Naive thymus-derived CD4-positive, alpha-beta T cell (primary cell): ENCODE measurements at regions not wholly inside any gene's neighbourhood (a gene's known extent, or its start where the extent isn't known, plus 50 kb on each side); places are given as distances from the start of the nearest gene placed in this dataset.
"Not testable (repeated sequence)": the region's sequence is repeated elsewhere in the genome, so short reads cannot be mapped to it uniquely, and the experiment has no call there.

Experiments
- ATAC-seq: fragments of 150-1000 bp; cut with Tn5 transposase; 2 replicates; pipeline ENCODE4 v1.10.0; 2021; ENCODE audit warnings: mild to moderate bottlenecking, moderate library complexity
- CTCF ChIA-PET: fragments of 350-600 bp; sonication (Branson Sonifier 250); formaldehyde crosslinking; loops from one replicate; lab custom pipeline; 2021; ENCODE audit warnings: antibody characterized with exemption; lab: Charles Lee
- POLR2A ChIA-PET: fragments of 350-600 bp; sonication (Branson Sonifier 250); formaldehyde crosslinking; loops from one replicate; lab custom pipeline; 2021; ENCODE audit warnings: antibody characterized with exemption, inconsistent platforms; lab: Charles Lee
- DNase-seq, 9 donors: peaks; one replicate each; pipeline versions ENCODE4 v3.0.0 to v3.0.0-alpha.2; 2020 to 2022; ENCODE audit warnings: mixed read lengths in 1 of 9
- H3K27ac ChIP-seq: one replicate; pipeline ENCODE4 v1.7.0; 2013; ENCODE audit warnings: mild to moderate bottlenecking, low read depth, low read length, moderate library complexity
- H3K27me3 ChIP-seq, 2 donors: one replicate each; pipeline ENCODE4 v1.7.0; 2013; ENCODE audit warnings: low read length in 2 of 2, mild to moderate bottlenecking in 2 of 2, moderate library complexity in 2 of 2; ENCODE audit not compliant: control insufficient read depth in 2 of 2, insufficient read depth in 2 of 2
- H3K36me3 ChIP-seq, 3 experiments: 1 replicate in 2 of 3; 2 replicates in 1 of 3; pipeline ENCODE4 v1.7.0; 2013; ENCODE audit warnings: low read length in 3 of 3, mild to moderate bottlenecking in 3 of 3, moderate library complexity in 1 of 3; ENCODE audit not compliant: insufficient read depth in 3 of 3, control insufficient read depth in 2 of 3
- H3K4me1 ChIP-seq, 2 donors: one replicate each; pipeline ENCODE4 v1.7.0; 2013; ENCODE audit warnings: low read length in 2 of 2, mild to moderate bottlenecking in 2 of 2, moderate library complexity in 1 of 2; ENCODE audit not compliant: control insufficient read depth in 2 of 2, insufficient read depth in 2 of 2
- H3K4me3 ChIP-seq: 2 replicates; pipeline ENCODE4 v1.7.0; 2013; ENCODE audit warnings: mild to moderate bottlenecking, low read length
- H3K9me3 ChIP-seq, 3 experiments: 1 replicate in 2 of 3; 2 replicates in 1 of 3; pipeline ENCODE4 v1.7.0; 2013; ENCODE audit warnings: low read length in 3 of 3; ENCODE audit not compliant: control insufficient read depth in 2 of 3
- H3K27ac Mint-ChIP-seq, 9 donors: one replicate each; pipeline ENCODE4 v1.8.0; 2020 to 2022; ENCODE audit warnings: mixed read lengths in 9 of 9, mild to moderate bottlenecking in 8 of 9, moderate library complexity in 5 of 9, inconsistent platforms in 2 of 9
- H3K27me3 Mint-ChIP-seq, 5 donors: one replicate each; pipeline ENCODE4 v1.8.0; 2021 to 2022; ENCODE audit warnings: mixed read lengths in 5 of 5, mild to moderate bottlenecking in 1 of 5
- H3K36me3 Mint-ChIP-seq, 5 donors: one replicate each; pipeline ENCODE4 v1.8.0; 2020 to 2022; ENCODE audit warnings: mixed read lengths in 5 of 5, mild to moderate bottlenecking in 3 of 5, inconsistent platforms in 1 of 5
- H3K4me1 Mint-ChIP-seq, 7 donors: one replicate each; pipeline ENCODE4 v1.8.0; 2020 to 2022; ENCODE audit warnings: mixed read lengths in 7 of 7, mild to moderate bottlenecking in 3 of 7, inconsistent platforms in 1 of 7
- H3K4me3 Mint-ChIP-seq, 10 donors: one replicate each; pipeline ENCODE4 v1.8.0; 2020 to 2022; ENCODE audit warnings: mild to moderate bottlenecking in 10 of 10, mixed read lengths in 10 of 10, moderate library complexity in 6 of 10, inconsistent platforms in 2 of 10
- H3K9me3 Mint-ChIP-seq, 11 donors: one replicate each; pipeline ENCODE4 v1.8.0; 2020 to 2022; ENCODE audit warnings: mixed read lengths in 11 of 11, mild to moderate bottlenecking in 4 of 11, inconsistent platforms in 1 of 11, moderate library complexity in 1 of 11
- intact Hi-C, 2 donors: fragments of 100-400 bp; cut with micrococcal nuclease; formaldehyde crosslinking; loops; one replicate each; pipeline ENCODE4 v1.15.1; 2023

DNA sequence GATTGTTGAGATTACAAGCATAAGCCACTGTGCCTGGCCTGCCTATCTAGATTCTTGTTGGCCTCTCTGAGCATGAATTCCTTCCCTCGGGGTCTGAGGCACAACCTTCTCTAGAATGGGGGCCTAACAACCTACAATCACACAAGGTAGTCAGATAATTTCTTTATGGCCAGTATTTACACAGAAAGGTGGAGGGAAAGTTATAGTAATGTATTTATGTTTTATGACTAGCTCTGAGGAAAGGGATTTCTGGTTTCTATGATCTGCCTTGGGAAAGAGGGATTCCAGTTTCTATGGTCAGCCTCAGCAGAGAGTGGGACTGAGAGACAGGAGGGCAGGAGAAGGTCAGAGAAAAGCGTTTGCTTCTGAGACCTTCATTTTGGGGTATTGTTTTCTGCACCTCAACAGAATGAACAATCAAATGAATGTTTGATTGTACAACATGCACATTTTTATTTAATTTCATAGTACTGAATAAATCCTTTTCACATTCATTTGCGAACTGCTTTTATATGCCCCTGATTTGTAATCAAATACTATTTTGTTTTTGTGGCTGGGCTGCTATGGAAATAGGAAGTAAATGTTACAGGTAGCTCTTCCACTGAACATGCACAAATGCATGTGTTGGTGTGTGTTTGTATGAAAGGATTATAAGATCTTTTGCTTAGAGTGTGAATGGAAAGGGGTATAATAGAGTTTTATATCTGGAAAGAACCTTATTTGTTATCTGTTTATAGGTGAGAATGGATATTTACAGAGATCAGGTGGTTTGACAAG is 499.7 kb upstream of the RGS6 start:
- H3K4me1 ChIP-seq: no peaks in the 10 kb centered on the region
- H3K27me3 ChIP-seq: no peaks in the 10 kb centered on the region
- DNase-seq (peak in 1 of 9 donors; percentile 15), ATAC-seq (no peak)
- Mint-ChIP-seq H3K36me3 (peaks cover 1 to 29% (median 22%) of the 10 kb centered on the region in 5 donors), H3K27me3 (no peaks in the 10 kb centered on the region), H3K4me1 (peaks cover 15 to 24% (median 22%) of the 10 kb centered on the region in 7 donors), H3K27ac (peak overlapping the region in 2 of 9 donors; percentile 3 to 21), H3K4me3 (no peak overlapping the region), H3K9me3 (peaks cover 0 to 5% (median 2%) of the 10 kb centered on the region in 11 donors)
- ChIA-PET CTCF (no interaction called here), POLR2A (no interaction called here)
- intact Hi-C loops: no loop called here
- H3K27ac ChIP-seq: no peak overlapping the region
- H3K9me3 ChIP-seq: no peaks in the 10 kb centered on the region
- no peak overlapping the region for H3K4me3 ChIP-seq
- no peaks in the 10 kb centered on the region for H3K36me3 ChIP-seq

DNA sequence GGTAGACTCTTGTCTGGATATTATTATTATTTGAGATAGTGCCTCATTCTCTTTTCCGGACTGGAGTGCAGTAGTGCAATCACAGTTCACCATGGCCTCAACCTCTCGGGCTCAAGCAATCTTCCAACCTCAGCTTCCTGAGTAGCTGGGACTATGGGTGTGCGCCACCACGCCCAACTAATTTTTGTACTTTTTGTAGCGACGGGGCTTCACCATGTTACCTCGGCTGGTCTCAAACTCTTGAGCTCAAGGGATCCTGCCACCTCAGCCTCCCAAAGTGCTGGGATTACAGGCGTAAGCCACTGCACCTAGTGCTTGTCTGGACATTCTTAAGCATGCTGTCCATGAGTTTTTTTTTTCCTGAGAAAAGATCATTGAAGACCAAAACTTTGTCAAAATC is 498.9 kb upstream of the RGS6 start:
- H3K9me3 ChIP-seq: no peaks in the 10 kb centered on the region
- H3K27me3 Mint-ChIP-seq: no peaks in the 10 kb centered on the region
- intact Hi-C loops: no loop called here
- H3K4me3 Mint-ChIP-seq: no peak overlapping the region
- H3K36me3 Mint-ChIP-seq: peaks cover 0 to 30% (median 18%) of the 10 kb centered on the region in 5 donors
- POLR2A ChIA-PET: no interaction called here
- no peak overlapping the region for H3K27ac Mint-ChIP-seq
- no peak overlapping the region for H3K27ac ChIP-seq
- H3K9me3 Mint-ChIP-seq: peaks cover 0 to 2% (median 0%) of the 10 kb centered on the region in 11 donors
- H3K4me3 ChIP-seq: no peak overlapping the region
- H3K4me1 ChIP-seq: no peaks in the 10 kb centered on the region
- DNase-seq (no peak), ATAC-seq (no peak)
- H3K36me3 ChIP-seq: no peaks in the 10 kb centered on the region
- CTCF ChIA-PET: no interaction called here
- H3K4me1 Mint-ChIP-seq: peaks cover 19 to 28% (median 23%) of the 10 kb centered on the region in 7 donors
- H3K27me3 ChIP-seq: no peaks in the 10 kb centered on the region

DNA sequence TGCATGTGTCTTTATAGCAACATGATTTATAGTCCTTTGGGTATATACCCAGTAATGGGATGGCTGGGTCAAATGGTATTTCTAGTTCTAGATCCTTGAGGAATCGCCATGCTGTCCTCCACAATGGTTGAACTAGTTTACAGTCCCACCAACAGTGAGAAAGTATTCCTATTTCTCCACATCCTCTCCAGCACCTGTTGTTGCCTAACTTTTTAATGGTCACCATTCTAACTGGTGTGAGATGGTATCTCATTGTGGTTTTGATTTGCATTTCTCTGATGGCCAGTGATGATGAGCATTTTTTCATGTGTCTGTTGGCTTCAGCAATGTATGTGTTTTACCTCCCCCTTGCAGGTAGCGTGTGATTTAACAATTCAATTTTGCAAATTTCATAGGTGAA is 496.6 kb upstream of the RGS6 start:
- Mint-ChIP-seq H3K36me3 (peaks cover 4 to 41% (median 31%) of the 10 kb centered on the region in 5 donors), H3K4me1 (peaks cover 15 to 26% (median 18%) of the 10 kb centered on the region in 7 donors)
- intact Hi-C loops, H3K4me3 ChIP-seq, H3K9me3 ChIP-seq, H3K27me3 Mint-ChIP-seq, H3K27ac Mint-ChIP-seq, ATAC-seq, CTCF ChIA-PET, POLR2A ChIA-PET, H3K4me3 Mint-ChIP-seq, DNase-seq, H3K27ac ChIP-seq, H3K4me1 ChIP-seq, H3K9me3 Mint-ChIP-seq, H3K27me3 ChIP-seq, H3K36me3 ChIP-seq: not testable (repeated sequence)

DNA sequence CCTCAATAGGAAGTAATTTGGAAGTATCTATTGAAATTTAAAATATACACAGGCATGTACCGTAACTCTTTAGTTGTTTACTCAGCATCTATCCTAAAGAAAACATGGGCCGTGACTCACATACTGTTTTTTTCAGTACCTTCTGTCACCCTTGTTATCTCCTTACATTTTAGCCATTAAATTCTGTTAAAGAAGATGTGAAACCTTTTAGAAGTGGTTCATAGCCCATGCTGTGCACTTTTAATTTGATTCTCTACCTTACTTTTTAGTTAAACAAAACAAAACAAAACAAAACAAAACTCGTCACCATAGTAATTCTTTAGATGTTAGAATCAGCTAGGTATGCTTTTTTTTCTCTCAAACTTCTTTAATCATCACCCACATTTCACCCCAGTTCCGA is 494.4 kb upstream of the RGS6 start:
- no peaks in the 10 kb centered on the region for H3K4me1 ChIP-seq
- H3K9me3 Mint-ChIP-seq: peaks cover 0 to 2% (median 0%) of the 10 kb centered on the region in 11 donors
- no peaks in the 10 kb centered on the region for H3K27me3 Mint-ChIP-seq
- H3K4me3 ChIP-seq: no peak overlapping the region
- ChIA-PET CTCF (no interaction called here), POLR2A (no interaction called here)
- H3K36me3 Mint-ChIP-seq: peaks cover 4 to 41% (median 25%) of the 10 kb centered on the region in 5 donors
- peak overlapping the region in 2 of 9 donors; percentile 21 to 53 for H3K27ac Mint-ChIP-seq
- DNase-seq (peak in 2 of 9 donors; percentile 4 to 11), ATAC-seq (no peak)
- H3K4me3 Mint-ChIP-seq: no peak overlapping the region
- intact Hi-C loops: no loop called here
- no peak overlapping the region for H3K27ac ChIP-seq
- H3K9me3 ChIP-seq: no peaks in the 10 kb centered on the region
- peaks cover 5 to 21% (median 9%) of the 10 kb centered on the region in 7 donors for H3K4me1 Mint-ChIP-seq
- H3K36me3 ChIP-seq: no peaks in the 10 kb centered on the region
- no peaks in the 10 kb centered on the region for H3K27me3 ChIP-seq

DNA sequence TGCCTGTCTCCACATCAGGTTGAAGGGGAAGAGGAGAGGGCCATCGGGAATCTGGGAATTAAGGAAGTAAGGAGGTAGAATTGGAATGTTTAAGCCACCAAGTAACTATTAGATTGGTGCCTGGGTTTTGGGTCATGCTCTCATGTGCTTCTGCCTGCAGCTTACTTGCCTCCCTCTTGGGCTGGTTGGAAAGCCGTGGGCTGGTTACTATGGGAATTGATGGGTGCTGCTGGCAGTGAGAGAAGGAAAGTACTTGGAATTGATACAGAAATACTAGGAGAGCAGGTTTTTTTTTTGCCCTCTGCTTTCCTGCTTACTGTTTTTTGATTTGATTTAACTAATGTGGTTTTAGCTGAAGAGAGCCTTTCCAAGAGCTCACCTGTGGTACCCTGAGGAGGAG is 493.5 kb upstream of the RGS6 start:
- no peak overlapping the region for H3K4me3 Mint-ChIP-seq
- Histone ChIP-seq H3K36me3 (no peaks in the 10 kb centered on the region), H3K9me3 (no peaks in the 10 kb centered on the region), H3K27me3 (no peaks in the 10 kb centered on the region), H3K4me3 (no peak overlapping the region), H3K4me1 (no peaks in the 10 kb centered on the region), H3K27ac (no peak overlapping the region)
- ATAC-seq (no peak), DNase-seq (no peak)
- H3K27ac Mint-ChIP-seq: peak overlapping the region in 2 of 9 donors; percentile 15 to 51
- peaks cover 0 to 17% (median 7%) of the 10 kb centered on the region in 7 donors for H3K4me1 Mint-ChIP-seq
- H3K9me3 Mint-ChIP-seq: peaks cover 0 to 2% (median 0%) of the 10 kb centered on the region in 11 donors
- H3K36me3 Mint-ChIP-seq: peaks cover 4 to 36% (median 25%) of the 10 kb centered on the region in 5 donors
- ChIA-PET POLR2A (no interaction called here), CTCF (no interaction called here)
- intact Hi-C loops: no loop called here
- no peaks in the 10 kb centered on the region for H3K27me3 Mint-ChIP-seq

DNA sequence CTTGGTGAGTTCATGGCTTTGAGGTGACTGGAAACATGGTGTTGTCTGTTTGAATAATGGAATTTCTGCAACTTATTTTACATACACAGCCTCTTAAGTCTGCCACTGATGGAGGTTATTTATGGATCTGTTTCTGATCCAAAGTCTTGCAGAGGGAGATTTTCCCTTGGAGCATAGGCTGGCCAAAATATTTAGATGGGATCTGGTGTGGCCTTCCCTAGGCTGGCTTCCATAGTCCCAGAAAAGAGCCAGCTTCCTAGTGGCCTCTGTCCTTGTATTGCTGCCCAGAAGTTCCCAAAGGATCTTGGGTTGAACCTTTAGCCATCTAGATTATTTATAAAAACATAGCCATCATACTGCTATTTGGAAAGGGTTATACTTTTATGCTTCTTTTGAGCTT is 491.1 kb upstream of the RGS6 start:
- DNase-seq (no peak), ATAC-seq (no peak)
- no peak overlapping the region for H3K27ac Mint-ChIP-seq
- Histone ChIP-seq H3K4me1 (no peaks in the 10 kb centered on the region), H3K36me3 (no peaks in the 10 kb centered on the region), H3K27me3 (no peaks in the 10 kb centered on the region), H3K27ac (no peak overlapping the region), H3K4me3 (no peak overlapping the region), H3K9me3 (no peaks in the 10 kb centered on the region)
- H3K4me3 Mint-ChIP-seq: no peak overlapping the region
- ChIA-PET POLR2A (no interaction called here), CTCF (no interaction called here)
- intact Hi-C loops: no loop called here
- peaks cover 4 to 19% (median 13%) of the 10 kb centered on the region in 5 donors for H3K36me3 Mint-ChIP-seq
- H3K9me3 Mint-ChIP-seq: no peaks in the 10 kb centered on the region
- peaks cover 0 to 17% (median 11%) of the 10 kb centered on the region in 7 donors for H3K4me1 Mint-ChIP-seq
- H3K27me3 Mint-ChIP-seq: no peaks in the 10 kb centered on the region
